Smooth muscle cell (in vitro differentiated cells): ENCODE measurements at regions not wholly inside any gene's neighbourhood (a gene's known extent, or its start where the extent isn't known, plus 50 kb on each side); places are given as distances from the start of the nearest gene placed in this dataset.

Source experiments
- DNase-seq: peaks from one replicate; lab custom pipeline; 2025; ENCODE audit not compliant: unreplicated experiment; lab: John Stamatoyannopoulos, UW
- H2AFZ ChIP-seq: fragments of 200-600 bp; sonication (generic); 2 replicates; pipeline ENCODE4 v1.6.0; 2016; ENCODE audit warnings: antibody characterized with exemption, low read depth, mild to moderate bottlenecking
- H3F3A ChIP-seq: fragments of 200-600 bp; sonication (generic); 2 replicates; pipeline ENCODE4 v1.6.0; 2017; ENCODE audit warnings: antibody characterized with exemption, low read depth
- H3K27ac ChIP-seq: fragments of 200-600 bp; sonication (generic); 2 replicates; pipeline ENCODE4 v1.5.1; 2016; ENCODE audit warnings: low read depth, mild to moderate bottlenecking
- H3K27me3 ChIP-seq: fragments of 200-600 bp; sonication (generic); 2 replicates; pipeline ENCODE4 v1.6.1; 2016; ENCODE audit warnings: low read depth, mild to moderate bottlenecking
- H3K36me3 ChIP-seq: fragments of 200-600 bp; sonication (generic); 2 replicates; pipeline ENCODE4 v1.5.1; 2016; ENCODE audit warnings: low read depth
- H3K4me1 ChIP-seq: fragments of 200-600 bp; sonication (generic); 2 replicates; pipeline ENCODE4 v1.5.1; 2016; ENCODE audit warnings: low read depth
- H3K4me2 ChIP-seq: fragments of 200-600 bp; sonication (generic); 2 replicates; pipeline ENCODE4 v1.6.0; 2016; ENCODE audit warnings: mild to moderate bottlenecking
- H3K4me3 ChIP-seq: fragments of 200-600 bp; sonication (generic); 2 replicates; pipeline ENCODE4 v1.5.1; 2016; ENCODE audit warnings: mild to moderate bottlenecking
- H3K79me2 ChIP-seq: fragments of 200-600 bp; sonication (generic); 2 replicates; pipeline ENCODE4 v1.6.0; 2016; ENCODE audit warnings: low read depth, mild to moderate bottlenecking
- H3K9ac ChIP-seq: fragments of 200-600 bp; sonication (generic); 2 replicates; pipeline ENCODE4 v1.6.0; 2016; ENCODE audit warnings: low read depth
- H3K9me3 ChIP-seq: fragments of 200-600 bp; sonication (generic); replicated peaks from 2 replicates; pipeline ENCODE4 v1.5.1; 2016; ENCODE audit warnings: low read depth
- H4K20me1 ChIP-seq: fragments of 200-600 bp; sonication (generic); 2 replicates; pipeline ENCODE4 v1.6.0; 2016; ENCODE audit warnings: low read depth
- CTCF ChIP-seq: fragments of 200-600 bp; sonication (generic); IDR thresholded peaks from 2 replicates; pipeline ENCODE4 v1.5.1; 2017; ENCODE audit warnings: borderline replicate concordance, mild to moderate bottlenecking, antibody characterized with exemption; ENCODE audit not compliant: insufficient read depth, poor library complexity, severe bottlenecking
- WGBS: methylation state at CpG from one replicate; pipeline ENCODE4 v1.1.7; 2016; ENCODE audit warnings: low lambda C conversion rate; 5-methylcytosine and 5-hydroxymethylcytosine counted together

GRCh38 chr1:30318864-30319718 is 404.3 kb downstream of the MATN1 start:
- no peak overlapping the region for H3K4me3 ChIP-seq
- H3K79me2 ChIP-seq = no peaks in the 10 kb centered on the region
- no peaks in the 10 kb centered on the region for H4K20me1 ChIP-seq
- H3K36me3 ChIP-seq = no peaks in the 10 kb centered on the region
- H3K9me3 ChIP-seq = no peaks in the 10 kb centered on the region
- H2AFZ ChIP-seq = no peak overlapping the region
- H3K9ac ChIP-seq = no peak overlapping the region
- WGBS = 85% methylated on average over 18 of the region's 18 CpGs
- no peaks in the 10 kb centered on the region for H3K4me1 ChIP-seq
- TF ChIP-seq CTCF = no peak
- no peak overlapping the region for H3K4me2 ChIP-seq
- DNase-seq = no peak
- peaks cover 14% of the 10 kb centered on the region for H3K27me3 ChIP-seq
- H3F3A ChIP-seq = no peaks in the 10 kb centered on the region
- H3K27ac ChIP-seq = no peak overlapping the region

GRCh38 chr1:30318413-30318812 is 405.0 kb downstream of the MATN1 start:
- Histone ChIP-seq H3K9ac (no peak overlapping the region), H2AFZ (no peak overlapping the region), H3K79me2 (no peaks in the 10 kb centered on the region), H3K27ac (no peak overlapping the region), H3F3A (no peaks in the 10 kb centered on the region), H3K4me3 (no peak overlapping the region), H4K20me1 (no peaks in the 10 kb centered on the region), H3K36me3 (no peaks in the 10 kb centered on the region), H3K9me3 (no peaks in the 10 kb centered on the region), H3K4me2 (no peak overlapping the region), H3K4me1 (no peaks in the 10 kb centered on the region), H3K27me3 (peaks cover 17% of the 10 kb centered on the region)
- 60% methylated on average over 8 of the region's 8 CpGs for WGBS
- TF ChIP-seq CTCF = no peak
- no peak for DNase-seq

GRCh38 chr1:30317921-30318320 is 405.5 kb downstream of the MATN1 start:
- Histone ChIP-seq H3K79me2 (no peaks in the 10 kb centered on the region), H3K9ac (no peak overlapping the region), H3K4me3 (no peak overlapping the region), H3K9me3 (no peaks in the 10 kb centered on the region), H2AFZ (no peak overlapping the region), H3K4me1 (no peaks in the 10 kb centered on the region), H4K20me1 (no peaks in the 10 kb centered on the region), H3K36me3 (no peaks in the 10 kb centered on the region), H3K27me3 (peaks cover 18% of the 10 kb centered on the region), H3F3A (no peaks in the 10 kb centered on the region), H3K4me2 (no peak overlapping the region), H3K27ac (no peak overlapping the region)
- WGBS = 82% methylated on average over 8 of the region's 8 CpGs
- TF ChIP-seq CTCF = no peak
- DNase-seq = no peak

- no peak for DNase-seq
- Histone ChIP-seq H3K27ac (no peak overlapping the region), H3K27me3 (peaks cover 24% of the 10 kb centered on the region), H3K9ac (no peak overlapping the region), H3K4me3 (no peak overlapping the region), H3K79me2 (no peaks in the 10 kb centered on the region), H3K4me2 (no peak overlapping the region), H4K20me1 (no peaks in the 10 kb centered on the region), H3F3A (no peaks in the 10 kb centered on the region), H2AFZ (no peak overlapping the region), H3K9me3 (no peaks in the 10 kb centered on the region), H3K4me1 (no peaks in the 10 kb centered on the region), H3K36me3 (no peaks in the 10 kb centered on the region)
- WGBS = 87% methylated on average over 2 of the region's 2 CpGs
- TF ChIP-seq CTCF = no peak
Observed at GRCh38 chr1:30316056-30316455, 407.3 kb downstream of the MATN1 start.
